C4-2B (cell line): ENCODE measurements at regions not wholly inside any gene's neighbourhood (a gene's known extent, or its start where the extent isn't known, plus 50 kb on each side); places are given as distances from the start of the nearest gene placed in this dataset.

Source experiments
- ZFX ChIP-seq: fragments of 450-650 bp; IDR thresholded peaks from 2 replicates; pipeline ENCODE4 v1.6.1; 2017
- TF ChIP-seq, protein P1 (sequence below): fragments of 450-650 bp; conservative IDR thresholded peaks from 2 replicates; pipeline ENCODE4 v1.5.1; 2017; ENCODE audit warnings: mild to moderate bottlenecking

DNA sequence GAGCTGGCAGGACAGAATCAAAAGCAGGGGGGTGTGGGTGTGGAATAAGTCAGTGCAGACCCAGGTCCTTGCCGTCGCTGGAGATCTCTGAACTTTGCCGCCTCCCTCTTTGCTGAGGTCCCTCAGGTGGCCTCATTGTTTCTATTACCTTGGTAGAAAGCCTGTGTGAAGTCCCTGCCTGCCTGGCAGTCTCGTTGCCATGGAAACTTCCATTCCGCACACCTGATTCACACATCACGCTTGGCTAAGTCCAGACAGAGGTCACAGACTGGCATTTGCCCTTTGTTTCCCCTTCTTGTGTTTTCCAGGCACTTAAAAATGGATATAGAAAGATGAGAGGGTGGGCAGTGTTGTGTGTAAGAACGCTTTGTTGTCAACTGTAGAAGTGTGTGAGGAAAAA, 260.6 kb downstream of the PRL start:
- TF ChIP-seq, protein P1, sequence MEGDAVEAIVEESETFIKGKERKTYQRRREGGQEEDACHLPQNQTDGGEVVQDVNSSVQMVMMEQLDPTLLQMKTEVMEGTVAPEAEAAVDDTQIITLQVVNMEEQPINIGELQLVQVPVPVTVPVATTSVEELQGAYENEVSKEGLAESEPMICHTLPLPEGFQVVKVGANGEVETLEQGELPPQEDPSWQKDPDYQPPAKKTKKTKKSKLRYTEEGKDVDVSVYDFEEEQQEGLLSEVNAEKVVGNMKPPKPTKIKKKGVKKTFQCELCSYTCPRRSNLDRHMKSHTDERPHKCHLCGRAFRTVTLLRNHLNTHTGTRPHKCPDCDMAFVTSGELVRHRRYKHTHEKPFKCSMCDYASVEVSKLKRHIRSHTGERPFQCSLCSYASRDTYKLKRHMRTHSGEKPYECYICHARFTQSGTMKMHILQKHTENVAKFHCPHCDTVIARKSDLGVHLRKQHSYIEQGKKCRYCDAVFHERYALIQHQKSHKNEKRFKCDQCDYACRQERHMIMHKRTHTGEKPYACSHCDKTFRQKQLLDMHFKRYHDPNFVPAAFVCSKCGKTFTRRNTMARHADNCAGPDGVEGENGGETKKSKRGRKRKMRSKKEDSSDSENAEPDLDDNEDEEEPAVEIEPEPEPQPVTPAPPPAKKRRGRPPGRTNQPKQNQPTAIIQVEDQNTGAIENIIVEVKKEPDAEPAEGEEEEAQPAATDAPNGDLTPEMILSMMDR = no peak
- no peak for TF ChIP-seq ZFX
